ENCODE measurements at regions not wholly inside any gene's neighbourhood (a gene's known extent, or its start where the extent isn't known, plus 50 kb on each side); places are given as distances from the start of the nearest gene placed in this dataset.
"Not testable (repeated sequence)": the region's sequence is repeated elsewhere in the genome, so short reads cannot be mapped to it uniquely, and the experiment has no call there.

DNA sequence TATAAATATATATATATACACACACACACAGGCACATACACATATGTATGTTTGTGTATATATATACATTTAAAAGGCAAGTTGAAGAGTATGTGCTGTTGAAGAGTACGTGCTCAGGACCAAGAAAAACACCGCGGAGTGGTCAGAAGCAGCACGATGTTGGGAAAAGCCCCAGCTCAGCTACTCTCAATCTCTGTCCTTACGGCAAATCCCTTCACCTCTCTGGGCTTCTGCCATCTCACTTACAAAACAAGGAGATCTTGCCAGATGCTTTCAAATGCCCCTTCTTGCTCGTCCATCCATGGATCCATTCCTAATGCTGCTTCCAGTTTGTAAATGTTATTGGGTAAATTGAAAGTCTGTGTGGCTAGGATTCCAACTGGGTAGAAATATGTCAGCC lies 333.9 kb downstream of the BCL11A start:
- Mint-ChIP-seq H3K9me3 (ENCODE audit: low read depth) (no peaks in the 10 kb centered on the region), H3K27me3 (no peaks in the 10 kb centered on the region), H3K4me1 (no peaks in the 10 kb centered on the region), H3K36me3 (ENCODE audit: low read depth) (no peaks in the 10 kb centered on the region), H3K4me3 (no peak overlapping the region), H3K27ac (no peak overlapping the region)
- ATAC-seq (no peak), DNase-seq (no peak)
- POLR2A ChIA-PET, result no interaction called here
- CTCF ChIA-PET, result no interaction called here
- intact Hi-C loops (cut with DNase I, micrococcal nuclease), result no loop called here

DNA sequence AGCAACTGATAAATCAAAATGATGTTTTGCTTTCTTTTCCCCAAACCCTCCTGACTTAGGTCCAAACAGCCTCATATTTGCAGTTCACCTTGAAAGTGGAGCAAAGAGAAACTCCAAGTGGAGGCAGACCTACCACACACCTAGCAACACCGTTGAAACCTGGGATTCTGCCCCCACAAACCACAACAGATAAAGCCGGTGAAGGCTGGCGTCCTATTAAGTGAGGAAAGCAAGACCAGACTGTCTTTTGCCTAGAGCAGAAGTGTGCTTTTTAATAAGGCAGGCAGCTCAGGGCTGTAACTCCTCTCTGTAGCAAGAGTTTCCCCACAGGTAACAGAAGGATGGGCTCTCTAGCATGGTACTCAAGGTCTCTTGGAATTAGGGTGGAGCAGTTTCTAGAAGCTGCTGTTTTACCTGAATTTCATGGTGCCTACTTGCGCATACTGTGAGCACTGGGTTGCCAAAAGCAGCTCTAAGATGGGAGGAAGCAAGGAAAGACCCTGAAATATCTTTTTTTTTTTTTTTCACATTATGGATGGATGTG lies 336.9 kb downstream of the BCL11A start:
- H3K27ac Mint-ChIP-seq, result no peak overlapping the region
- no peaks in the 10 kb centered on the region for H3K4me1 Mint-ChIP-seq
- H3K9me3 Mint-ChIP-seq (ENCODE audit: low read depth), result no peaks in the 10 kb centered on the region
- H3K36me3 Mint-ChIP-seq (ENCODE audit: low read depth), result no peaks in the 10 kb centered on the region
- DNase-seq (no peak), ATAC-seq (no peak)
- ChIA-PET CTCF (interaction anchor here (0.6 kb wide), 1 partner anchor 334 kb away, joined by 3 read pairs; no protein-coding TSS in a partner anchor), POLR2A (no interaction called here)
- H3K27me3 Mint-ChIP-seq, result no peaks in the 10 kb centered on the region
- H3K4me3 Mint-ChIP-seq, result no peak overlapping the region
- intact Hi-C loops (cut with DNase I, micrococcal nuclease), result no loop called here

DNA sequence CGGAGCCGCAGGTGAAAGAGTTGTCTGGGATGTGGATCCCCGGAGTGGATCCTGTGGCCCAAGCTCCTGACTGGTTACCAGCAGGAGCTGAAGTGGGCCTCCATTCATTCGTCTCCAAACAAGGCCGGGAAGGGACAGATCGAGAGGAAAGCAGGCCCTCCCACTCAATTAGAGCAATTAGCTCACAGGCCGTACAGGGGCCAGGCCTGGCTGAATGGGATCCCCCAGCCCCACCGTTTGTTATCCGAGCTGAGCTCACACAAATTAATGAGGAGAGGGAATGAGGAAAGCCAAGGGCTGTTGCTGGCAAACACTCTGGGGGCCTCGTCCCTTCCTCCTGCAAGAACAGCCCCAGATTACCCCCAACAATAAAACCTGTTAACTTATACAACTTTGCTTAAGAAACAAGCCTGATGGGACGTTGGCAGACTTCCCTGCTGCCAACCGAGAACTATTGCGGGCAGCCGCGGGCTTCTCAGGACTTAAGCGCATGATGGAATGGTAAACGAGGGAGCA lies 338.0 kb downstream of the BCL11A start:
- CTCF ChIA-PET, result interaction anchor here (0.7 kb wide), 1 partner anchor 125 kb away, joined by 3 read pairs; no protein-coding TSS in a partner anchor
- no peaks in the 10 kb centered on the region for H3K36me3 Mint-ChIP-seq (ENCODE audit: low read depth)
- H3K4me1 Mint-ChIP-seq, result no peaks in the 10 kb centered on the region
- no peaks in the 10 kb centered on the region for H3K27me3 Mint-ChIP-seq
- POLR2A ChIA-PET, result no interaction called here
- no peak overlapping the region for H3K4me3 Mint-ChIP-seq
- no peak for DNase-seq
- no peaks in the 10 kb centered on the region for H3K9me3 Mint-ChIP-seq (ENCODE audit: low read depth)
- intact Hi-C loops (cut with DNase I, micrococcal nuclease), result no loop called here
- no peak for ATAC-seq
- H3K27ac Mint-ChIP-seq, result no peak overlapping the region

DNA sequence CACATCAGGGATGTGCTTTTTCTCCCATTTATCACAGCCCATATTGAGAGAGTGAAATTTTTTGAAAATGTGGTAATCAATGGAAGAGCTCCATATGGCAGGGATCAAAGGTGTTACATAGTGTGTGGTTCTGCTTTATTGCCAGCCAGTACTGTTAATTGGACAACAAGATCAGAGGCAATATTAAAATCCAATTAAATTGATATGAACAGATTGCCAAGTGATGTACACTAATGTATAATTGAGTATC lies 338.9 kb downstream of the BCL11A start:
- ChIA-PET POLR2A (no interaction called here), CTCF (no interaction called here)
- ATAC-seq (no peak), DNase-seq (no peak)
- H3K36me3 Mint-ChIP-seq (ENCODE audit: low read depth), result no peaks in the 10 kb centered on the region
- no peaks in the 10 kb centered on the region for H3K9me3 Mint-ChIP-seq (ENCODE audit: low read depth)
- no peaks in the 10 kb centered on the region for H3K4me1 Mint-ChIP-seq
- intact Hi-C loops (cut with DNase I, micrococcal nuclease), result no loop called here
- no peaks in the 10 kb centered on the region for H3K27me3 Mint-ChIP-seq
- no peak overlapping the region for H3K27ac Mint-ChIP-seq
- H3K4me3 Mint-ChIP-seq, result no peak overlapping the region

DNA sequence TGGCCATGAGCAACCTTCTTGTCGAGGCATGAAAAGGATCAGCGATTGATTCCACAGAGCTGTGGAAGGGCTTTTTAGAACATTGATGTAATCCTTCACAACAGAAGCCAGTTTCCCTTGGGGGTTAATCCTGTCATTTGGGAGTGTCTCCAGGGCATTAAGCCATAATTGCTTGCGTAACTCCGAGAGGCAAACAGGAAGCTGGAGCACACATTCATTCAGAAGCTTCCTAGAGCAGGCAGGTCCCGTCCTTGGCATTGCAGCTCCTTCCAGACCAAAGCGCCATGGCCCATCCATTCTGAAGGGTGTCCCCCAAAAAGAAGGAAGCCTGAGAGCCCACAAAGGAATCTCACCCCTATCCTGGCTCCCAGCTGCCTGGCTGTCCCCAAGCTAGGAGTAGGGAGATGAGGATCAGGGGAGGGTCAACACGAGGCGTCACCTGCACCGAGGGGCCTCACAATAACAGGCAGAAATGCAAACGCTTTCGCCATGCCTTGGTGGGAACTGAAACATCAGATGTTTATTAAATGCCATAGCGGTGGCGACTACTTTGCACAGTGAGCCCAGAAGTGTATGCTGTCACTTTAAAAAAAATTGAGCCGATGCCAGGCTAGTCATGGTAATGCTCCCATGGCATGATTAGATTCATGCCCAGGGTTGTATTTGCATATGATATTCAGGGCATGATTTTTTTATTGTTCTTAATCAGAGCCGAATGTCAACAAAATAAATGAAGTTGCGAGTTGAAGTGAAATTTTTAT lies 339.4 kb downstream of the BCL11A start:
- Mint-ChIP-seq H3K4me3 (no peak overlapping the region), H3K27me3 (no peaks in the 10 kb centered on the region), H3K36me3 (ENCODE audit: low read depth) (no peaks in the 10 kb centered on the region), H3K4me1 (no peaks in the 10 kb centered on the region), H3K9me3 (ENCODE audit: low read depth) (no peaks in the 10 kb centered on the region), H3K27ac (no peak overlapping the region)
- ChIA-PET POLR2A (interaction anchor here (0.5 kb wide), 1 partner anchor 26 kb away, joined by 4 read pairs; no protein-coding TSS in a partner anchor), CTCF (no interaction called here)
- no peak for DNase-seq
- ATAC-seq, result no peak
- intact Hi-C loops (cut with DNase I, micrococcal nuclease), result no loop called here

DNA sequence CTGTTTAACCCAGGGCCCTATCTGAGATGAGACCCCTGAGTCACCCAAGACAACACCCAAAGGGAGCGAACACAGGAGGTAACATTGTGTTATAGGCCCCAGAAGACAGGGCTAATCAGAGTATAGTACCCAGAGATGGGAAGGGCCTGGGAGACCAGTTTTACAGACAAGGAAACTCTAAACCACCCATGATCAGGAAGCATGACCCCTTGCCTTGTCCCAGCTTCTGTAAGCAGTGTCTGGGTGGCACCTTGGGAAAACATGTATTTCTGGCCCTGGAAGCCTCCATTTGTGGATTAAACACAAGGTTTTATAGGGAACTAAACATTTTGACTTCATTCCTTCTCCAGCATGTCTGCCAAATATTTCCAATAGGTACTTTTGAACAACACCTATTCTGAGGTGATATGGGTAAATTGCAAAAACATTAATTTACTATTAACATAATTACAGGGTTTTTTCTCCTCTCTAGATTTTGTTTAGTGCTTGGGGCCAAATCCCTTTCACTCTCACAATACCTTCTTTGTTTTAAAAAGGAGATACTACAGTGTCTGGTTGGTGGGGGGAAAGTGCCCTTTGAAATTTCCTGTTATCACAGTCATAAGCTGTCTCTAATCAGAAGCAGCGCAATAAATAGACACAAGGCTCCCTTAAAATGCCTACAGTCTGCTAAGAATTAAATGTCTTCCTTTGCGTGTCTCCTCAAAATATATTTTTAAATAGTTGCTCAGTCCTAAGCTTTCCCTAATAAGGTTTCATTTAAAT lies 341.1 kb downstream of the BCL11A start:
- H3K4me1 Mint-ChIP-seq, result no peaks in the 10 kb centered on the region
- intact Hi-C loops (cut with DNase I, micrococcal nuclease), result no loop called here
- no peak for ATAC-seq
- DNase-seq, result no peak
- H3K27ac Mint-ChIP-seq, result no peak overlapping the region
- POLR2A ChIA-PET, result no interaction called here
- H3K4me3 Mint-ChIP-seq, result no peak overlapping the region
- CTCF ChIA-PET, result no interaction called here
- H3K36me3 Mint-ChIP-seq (ENCODE audit: low read depth), result no peaks in the 10 kb centered on the region
- H3K9me3 Mint-ChIP-seq (ENCODE audit: low read depth), result no peaks in the 10 kb centered on the region
- no peaks in the 10 kb centered on the region for H3K27me3 Mint-ChIP-seq

DNA sequence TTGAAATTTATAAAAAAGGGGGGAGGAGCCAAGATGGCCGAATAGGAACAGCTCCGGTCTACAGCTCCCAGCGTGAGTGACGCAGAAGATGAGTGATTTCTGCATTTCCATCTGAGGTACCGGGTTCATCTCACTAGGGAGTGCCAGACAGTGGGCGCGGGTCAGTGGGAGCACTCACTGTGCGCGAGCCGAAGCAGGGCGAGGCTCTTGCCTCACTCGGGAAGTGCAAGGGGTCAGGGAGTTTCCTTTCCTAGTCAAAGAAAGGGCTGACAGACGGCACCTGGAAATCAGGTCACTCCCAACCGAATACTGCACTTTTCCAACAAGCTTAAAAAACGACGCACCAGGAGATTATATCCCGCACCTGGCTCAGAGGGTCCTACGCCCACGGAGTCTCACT lies 364.4 kb downstream of the BCL11A start:
- CTCF ChIA-PET; intact Hi-C loops (cut with DNase I, micrococcal nuclease); POLR2A ChIA-PET; H3K36me3 Mint-ChIP-seq (ENCODE audit: low read depth); H3K27ac Mint-ChIP-seq; H3K4me3 Mint-ChIP-seq; H3K4me1 Mint-ChIP-seq; H3K27me3 Mint-ChIP-seq; ATAC-seq; DNase-seq: not testable (repeated sequence)
- peaks cover 15% of the 10 kb centered on the region for H3K9me3 Mint-ChIP-seq (ENCODE audit: low read depth)

DNA sequence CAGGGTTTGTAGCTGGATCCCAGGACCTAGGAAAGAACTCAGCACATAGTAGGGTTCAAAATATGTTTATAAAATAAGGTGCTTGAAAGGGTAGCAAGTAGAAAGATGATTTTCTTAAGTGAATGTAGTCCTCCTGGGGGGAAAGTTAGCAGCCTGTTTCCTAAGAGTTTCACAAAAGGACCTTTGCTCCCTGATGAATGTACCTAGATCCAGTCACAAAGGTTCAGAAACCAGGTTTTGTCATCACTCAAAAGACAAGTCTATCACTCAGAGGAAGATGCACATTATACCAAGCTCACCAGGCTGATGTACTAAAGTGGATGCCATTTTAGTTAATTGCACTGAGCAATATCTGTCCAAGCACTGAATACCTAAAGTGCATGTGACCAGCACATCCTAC lies 378.2 kb downstream of the BCL11A start:
- POLR2A ChIA-PET, result no interaction called here
- Mint-ChIP-seq H3K9me3 (ENCODE audit: low read depth) (no peaks in the 10 kb centered on the region), H3K27me3 (no peaks in the 10 kb centered on the region), H3K36me3 (ENCODE audit: low read depth) (no peaks in the 10 kb centered on the region), H3K4me3 (no peak overlapping the region), H3K4me1 (no peaks in the 10 kb centered on the region), H3K27ac (no peak overlapping the region)
- intact Hi-C loops (cut with DNase I, micrococcal nuclease), result no loop called here
- DNase-seq, result no peak
- CTCF ChIA-PET, result interaction anchor here (0.8 kb wide), 1 partner anchor 14 kb away, joined by 3 read pairs; no protein-coding TSS in a partner anchor
- no peak for ATAC-seq

DNA sequence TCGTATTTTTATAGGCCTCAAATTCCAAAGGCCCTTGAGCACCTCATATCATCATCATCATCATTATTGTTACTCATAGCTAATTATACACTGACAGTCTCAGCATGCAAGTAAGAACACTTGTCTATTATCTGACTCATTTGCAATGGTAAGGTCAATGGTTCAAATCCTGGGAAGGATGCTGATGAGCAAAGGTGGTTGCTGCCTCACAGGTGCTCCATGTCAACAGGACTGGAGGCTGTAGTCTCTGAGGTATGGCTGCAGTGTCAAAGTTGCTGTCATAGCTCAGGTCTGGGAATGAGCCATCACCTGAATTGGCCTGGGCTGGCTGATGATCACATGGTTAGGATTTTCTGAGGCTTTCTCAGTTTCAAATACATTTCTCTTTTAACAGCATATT lies 379.3 kb downstream of the BCL11A start:
- H3K36me3 Mint-ChIP-seq (ENCODE audit: low read depth), result no peaks in the 10 kb centered on the region
- CTCF ChIA-PET, result interaction anchor here (0.7 kb wide), 1 partner anchor 375 kb away, joined by 3 read pairs; no protein-coding TSS in a partner anchor
- no peaks in the 10 kb centered on the region for H3K27me3 Mint-ChIP-seq
- ATAC-seq (no peak), DNase-seq (no peak)
- H3K9me3 Mint-ChIP-seq (ENCODE audit: low read depth), result no peaks in the 10 kb centered on the region
- no peak overlapping the region for H3K27ac Mint-ChIP-seq
- H3K4me1 Mint-ChIP-seq, result no peaks in the 10 kb centered on the region
- POLR2A ChIA-PET, result no interaction called here
- intact Hi-C loops (cut with DNase I, micrococcal nuclease), result no loop called here
- no peak overlapping the region for H3K4me3 Mint-ChIP-seq

DNA sequence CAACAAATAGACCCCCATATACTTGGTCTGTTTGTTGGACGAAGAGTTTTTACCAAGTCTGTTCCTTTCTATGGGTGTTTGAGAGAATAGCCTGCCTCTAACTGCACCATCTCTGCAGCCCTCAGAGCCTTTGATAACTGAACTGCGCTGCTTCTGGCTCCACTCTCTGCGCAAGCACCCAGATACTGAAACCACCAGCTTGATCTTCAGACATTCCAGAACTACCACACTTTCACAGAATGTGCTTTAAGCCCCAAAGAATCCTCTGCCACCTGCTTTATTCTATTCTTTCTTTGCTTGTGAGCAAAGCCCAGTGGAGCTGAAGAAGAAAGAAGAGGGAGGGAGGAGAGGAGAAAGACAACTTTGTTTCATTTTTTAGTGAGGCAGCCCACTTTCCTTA lies 380.7 kb downstream of the BCL11A start:
- no peaks in the 10 kb centered on the region for H3K27me3 Mint-ChIP-seq
- no peaks in the 10 kb centered on the region for H3K36me3 Mint-ChIP-seq (ENCODE audit: low read depth)
- H3K27ac Mint-ChIP-seq, result no peak overlapping the region
- no peak overlapping the region for H3K4me3 Mint-ChIP-seq
- no peaks in the 10 kb centered on the region for H3K9me3 Mint-ChIP-seq (ENCODE audit: low read depth)
- no peaks in the 10 kb centered on the region for H3K4me1 Mint-ChIP-seq
- intact Hi-C loops (cut with DNase I, micrococcal nuclease), result no loop called here
- DNase-seq (no peak), ATAC-seq (no peak)
- CTCF ChIA-PET, result interaction anchor here (1.0 kb wide), 1 partner anchor 36 kb away, joined by 3 read pairs; no protein-coding TSS in a partner anchor
- POLR2A ChIA-PET, result no interaction called here

DNA sequence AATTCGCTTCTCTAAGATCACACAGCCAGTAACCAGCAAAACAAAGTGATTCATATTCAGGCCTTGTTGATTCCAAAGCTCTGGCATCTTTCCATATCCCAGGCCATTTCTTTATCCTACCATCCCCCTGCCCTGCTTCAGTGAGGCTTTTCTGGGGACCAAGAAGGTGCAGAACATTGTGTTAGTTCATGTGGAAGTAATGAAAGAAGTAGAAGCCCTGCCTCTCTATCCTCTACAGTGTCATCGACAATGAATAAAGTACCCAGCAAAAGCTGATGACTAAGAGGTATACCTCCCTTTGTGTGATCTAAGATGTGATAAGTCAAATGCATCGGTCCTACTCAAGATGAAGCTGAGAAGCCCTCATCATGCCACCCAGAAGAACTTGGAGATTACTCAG lies 383.2 kb downstream of the BCL11A start:
- no peaks in the 10 kb centered on the region for H3K27me3 Mint-ChIP-seq

DNA sequence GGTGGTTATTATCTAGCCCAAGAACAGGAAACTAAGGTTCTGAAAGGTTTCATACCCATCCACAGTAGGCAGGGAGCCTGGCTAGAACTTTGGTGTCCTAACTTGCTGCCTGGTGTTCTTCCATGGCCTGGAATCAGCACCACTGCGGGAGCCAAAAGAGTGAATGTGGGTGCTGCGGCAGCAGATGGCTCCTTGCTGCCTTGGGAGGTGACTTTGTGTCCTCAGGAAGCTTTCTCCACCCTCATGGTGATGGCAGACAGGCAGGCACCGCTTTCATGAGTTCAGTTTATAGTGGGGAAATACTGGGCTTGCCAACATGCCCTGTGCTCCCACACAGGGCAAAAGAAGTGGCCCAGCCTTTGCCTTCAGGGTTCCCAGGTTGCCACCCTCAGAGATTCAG lies 385.2 kb downstream of the BCL11A start:
- CTCF ChIA-PET, result no interaction called here

More for the DNA sequence above, 383.2 kb downstream of the BCL11A start:
- H3K9me3 Mint-ChIP-seq (ENCODE audit: low read depth), result no peaks in the 10 kb centered on the region
- H3K36me3 Mint-ChIP-seq (ENCODE audit: low read depth), result no peaks in the 10 kb centered on the region
- H3K4me3 Mint-ChIP-seq, result no peak overlapping the region
- CTCF ChIA-PET, result no interaction called here
- intact Hi-C loops (cut with DNase I, micrococcal nuclease), result no loop called here
- no peak overlapping the region for H3K27ac Mint-ChIP-seq
- DNase-seq, result no peak
- POLR2A ChIA-PET, result no interaction called here
- ATAC-seq, result no peak
- no peaks in the 10 kb centered on the region for H3K4me1 Mint-ChIP-seq

More for the DNA sequence above, 385.2 kb downstream of the BCL11A start:
- H3K27ac Mint-ChIP-seq, result no peak overlapping the region
- intact Hi-C loops (cut with DNase I, micrococcal nuclease), result no loop called here
- H3K27me3 Mint-ChIP-seq, result no peaks in the 10 kb centered on the region
- ATAC-seq, result no peak
- no peaks in the 10 kb centered on the region for H3K36me3 Mint-ChIP-seq (ENCODE audit: low read depth)
- H3K4me1 Mint-ChIP-seq, result no peaks in the 10 kb centered on the region
- no peak overlapping the region for H3K4me3 Mint-ChIP-seq
- no peaks in the 10 kb centered on the region for H3K9me3 Mint-ChIP-seq (ENCODE audit: low read depth)
- DNase-seq, result no peak
- POLR2A ChIA-PET, result no interaction called here
